ENCODE measurements at regions not wholly inside any gene's neighbourhood (a gene's known extent, or its start where the extent isn't known, plus 50 kb on each side); places are given as distances from the start of the nearest gene placed in this dataset.
A peak's percentile ranks its signal among the peaks of the same experiment; 100 is the strongest.
"Not testable (repeated sequence)": the region's sequence is repeated elsewhere in the genome, so short reads cannot be mapped to it uniquely, and the experiment has no call there.

DNA sequence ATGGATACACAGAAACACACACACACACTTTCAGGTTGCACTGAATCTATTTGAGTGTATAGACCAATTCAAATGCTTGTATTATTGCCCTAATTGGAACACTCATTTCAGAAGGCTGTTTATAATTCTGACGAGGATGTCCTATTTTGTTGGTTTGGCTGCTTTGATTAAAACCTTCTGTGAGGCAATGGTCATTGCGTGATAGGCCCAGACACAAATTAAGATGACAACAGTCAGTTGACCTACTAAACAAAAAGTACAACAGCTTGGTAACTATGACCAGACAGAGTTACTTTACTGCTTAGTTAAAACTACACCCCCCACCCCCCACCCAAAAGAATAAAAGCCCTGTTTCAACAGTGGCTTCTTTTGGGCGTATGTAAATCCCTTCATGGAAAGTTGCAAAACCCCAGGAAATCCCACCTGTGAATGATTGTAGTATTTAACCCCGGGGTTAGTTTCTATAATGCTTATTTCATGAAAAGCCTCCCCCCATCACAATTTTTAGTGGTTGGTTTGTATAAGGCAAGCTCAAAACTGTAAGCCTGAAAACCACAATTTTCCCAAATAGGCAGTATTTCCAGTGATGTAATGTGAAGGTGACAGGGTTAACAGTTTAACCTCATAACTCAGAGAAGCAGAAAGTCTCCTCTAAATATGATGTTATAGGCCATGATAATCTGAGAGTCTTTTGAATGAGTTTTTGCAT is 340.8 kb downstream of the FGF10 start:
- peak; percentile 49 for DNase-seq (ENCODE audit: low spot score)

DNA sequence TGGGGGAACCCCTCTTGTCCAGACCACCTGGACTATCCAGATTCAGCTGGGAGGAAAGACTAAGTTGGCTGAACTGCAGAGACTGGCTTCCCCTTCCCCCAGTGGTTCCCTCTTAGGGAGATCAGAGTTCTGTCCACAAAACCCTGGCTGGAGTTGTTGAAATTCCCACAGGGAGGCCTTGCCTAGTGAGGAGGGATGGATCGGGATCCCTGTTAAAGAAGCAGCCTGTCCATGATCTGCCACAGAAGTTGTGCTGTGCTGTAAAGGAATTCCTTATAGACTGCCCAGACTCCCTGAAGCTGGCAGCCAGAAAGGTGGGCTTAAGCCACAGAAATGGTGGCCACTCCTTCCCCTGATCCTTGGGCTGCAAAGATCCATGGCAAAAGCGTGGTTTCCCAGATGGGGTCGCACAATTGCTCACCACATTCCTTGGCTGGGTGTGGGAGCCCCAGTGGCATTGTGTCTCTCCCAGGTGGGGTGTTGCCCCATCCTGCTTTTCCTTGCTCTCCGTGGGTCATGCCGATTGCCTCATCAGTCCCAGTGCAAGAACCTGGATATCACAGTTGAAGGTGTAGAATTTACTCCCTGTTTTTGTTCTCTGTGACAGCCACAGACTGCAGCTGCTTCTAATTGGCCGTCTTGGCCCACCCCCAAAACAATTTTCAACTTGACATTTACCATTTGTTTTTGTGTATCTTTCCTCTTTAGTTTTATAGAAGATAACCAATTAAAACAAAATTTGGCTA is 342.4 kb downstream of the FGF10 start:
- no peak for DNase-seq (ENCODE audit: low spot score)

DNA sequence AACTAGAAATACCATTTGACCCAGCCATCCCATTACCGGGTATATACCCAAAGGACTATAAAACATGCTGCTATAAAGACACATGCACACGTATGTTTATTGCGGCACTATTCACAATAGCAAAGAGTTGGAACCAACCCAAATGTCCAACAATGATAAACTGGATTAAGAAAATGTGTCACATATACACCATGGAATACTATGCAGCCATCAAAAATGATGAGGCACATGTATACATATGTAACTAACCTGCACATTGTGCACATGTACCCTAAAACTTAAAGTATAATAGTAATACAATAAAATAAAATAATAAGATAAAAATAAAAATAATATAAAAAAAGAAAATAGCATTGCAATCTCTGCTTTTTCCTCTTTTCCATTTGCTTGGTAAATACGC is 344.7 kb downstream of the FGF10 start:
- not testable (repeated sequence) for DNase-seq (ENCODE audit: low spot score)

DNA sequence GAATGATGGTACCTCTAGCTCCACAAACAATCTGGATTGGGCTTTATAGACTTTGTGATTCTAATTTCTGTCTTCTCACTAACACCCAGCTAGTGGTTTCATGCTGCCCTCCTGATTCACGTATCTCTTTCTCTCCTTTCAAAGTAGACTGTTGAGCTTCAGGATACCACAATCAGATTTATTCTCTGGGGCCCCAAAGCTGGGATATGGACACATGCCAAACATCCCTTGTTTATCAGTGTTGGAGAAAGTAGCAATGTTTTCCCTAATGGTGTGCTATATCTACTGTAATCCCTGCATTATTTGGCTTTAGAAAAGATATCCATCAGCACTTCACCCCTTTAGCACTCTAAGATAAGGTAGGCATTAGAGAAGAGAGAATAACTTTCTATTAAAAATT is 361.0 kb downstream of the FGF10 start:
- no peak for DNase-seq (ENCODE audit: low spot score)

DNA sequence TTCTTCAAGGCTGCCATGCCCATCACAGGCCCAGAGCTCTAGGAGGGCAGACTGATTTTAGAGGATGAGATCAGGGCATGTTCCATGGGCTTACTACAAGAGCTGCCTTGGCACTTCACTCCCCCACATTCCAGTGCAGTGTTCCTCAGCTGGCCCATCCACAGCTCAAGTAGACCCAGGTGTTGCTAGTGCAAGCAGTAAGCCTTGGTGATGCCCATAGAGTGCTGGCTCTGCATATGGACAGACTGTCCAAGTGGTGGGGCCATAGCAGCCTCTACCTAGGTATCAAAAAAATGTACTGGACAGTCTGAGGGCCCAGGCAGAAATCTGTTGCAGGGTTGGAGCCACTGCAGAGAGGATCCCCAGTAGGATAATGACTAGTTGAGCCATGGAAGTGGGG is 366.6 kb downstream of the FGF10 start:
- no peak for DNase-seq (ENCODE audit: low spot score)

DNA sequence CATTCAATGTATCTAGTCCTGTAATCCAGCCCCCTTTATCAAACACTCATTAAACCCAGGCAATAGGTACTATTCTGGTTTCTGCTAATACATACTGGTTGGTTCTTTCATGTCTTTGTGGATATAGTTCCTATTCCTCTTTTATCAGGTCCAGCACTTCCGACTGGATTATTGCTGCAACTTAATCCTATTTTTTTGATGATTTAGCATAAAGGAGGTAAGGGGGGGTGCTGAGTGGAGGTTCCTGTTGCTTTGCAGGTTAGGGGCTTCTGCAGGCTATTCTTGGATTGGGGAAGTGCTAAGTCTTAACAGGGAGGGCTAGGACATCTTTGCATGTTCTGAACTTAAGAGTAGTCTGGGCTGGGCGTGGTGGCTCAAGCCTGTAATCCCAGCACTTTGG is 377.7 kb downstream of the FGF10 start:
- DNase-seq (ENCODE audit: low spot score) = no peak

DNA sequence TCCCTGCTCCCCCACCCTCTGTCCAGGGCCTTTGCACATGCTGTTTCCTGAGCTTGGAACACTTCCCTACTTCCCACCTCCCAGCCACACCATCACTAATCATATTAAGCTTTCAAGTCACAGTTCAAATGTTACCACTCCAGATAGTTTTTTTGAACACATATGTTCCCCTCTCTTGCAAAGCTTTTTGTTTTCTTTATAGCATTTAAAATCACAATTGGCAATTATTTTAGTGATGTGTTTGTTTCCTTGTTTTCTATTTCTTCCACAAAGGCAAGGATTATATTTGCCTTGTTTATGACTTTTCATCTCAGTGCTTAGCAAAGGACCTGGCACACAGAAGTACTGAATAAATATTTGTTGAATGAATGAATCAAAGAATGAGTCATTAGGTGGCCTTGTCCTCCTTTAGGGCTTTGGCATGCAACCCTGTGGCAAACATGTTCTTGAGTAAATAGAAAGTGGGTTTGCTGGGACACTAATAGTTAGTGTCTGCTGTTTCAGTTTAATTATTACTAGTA is 386.8 kb downstream of the FGF10 start:
- DNase-seq (ENCODE audit: low spot score) = peak; percentile 47

DNA sequence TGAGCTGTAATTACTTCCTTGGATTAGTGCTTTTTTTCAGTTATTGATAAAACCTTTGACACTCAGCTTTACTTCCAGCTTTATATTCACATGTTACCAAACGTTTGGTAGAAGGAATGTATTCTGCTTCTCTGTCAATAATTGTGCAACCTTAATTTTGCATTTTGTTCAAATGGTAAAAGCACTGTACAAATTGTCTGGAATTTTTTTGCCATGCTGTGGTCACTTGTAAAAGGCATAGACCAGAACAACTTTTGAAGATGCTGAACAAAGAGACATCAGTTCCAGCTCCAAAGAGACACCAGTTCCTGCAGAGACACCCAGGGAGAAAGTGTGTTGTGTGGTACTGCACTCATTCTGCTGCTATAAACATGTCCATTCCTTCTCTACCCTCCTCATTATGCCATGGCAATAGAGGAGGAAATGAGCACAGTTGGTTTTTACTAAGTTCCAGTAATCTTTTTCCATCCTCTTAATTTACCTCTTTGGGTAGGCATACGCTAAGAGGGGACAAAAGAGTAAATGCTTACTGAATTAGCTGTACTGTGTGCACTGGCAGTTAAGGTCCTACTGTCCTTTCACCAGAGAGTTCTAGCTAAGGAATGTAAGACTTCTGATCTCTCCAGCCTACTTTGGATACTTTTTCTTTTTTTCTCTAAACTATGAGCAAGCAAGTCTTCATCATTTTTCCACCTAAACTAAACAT is 387.4 kb downstream of the FGF10 start:
- no peak for DNase-seq (ENCODE audit: low spot score)

DNA sequence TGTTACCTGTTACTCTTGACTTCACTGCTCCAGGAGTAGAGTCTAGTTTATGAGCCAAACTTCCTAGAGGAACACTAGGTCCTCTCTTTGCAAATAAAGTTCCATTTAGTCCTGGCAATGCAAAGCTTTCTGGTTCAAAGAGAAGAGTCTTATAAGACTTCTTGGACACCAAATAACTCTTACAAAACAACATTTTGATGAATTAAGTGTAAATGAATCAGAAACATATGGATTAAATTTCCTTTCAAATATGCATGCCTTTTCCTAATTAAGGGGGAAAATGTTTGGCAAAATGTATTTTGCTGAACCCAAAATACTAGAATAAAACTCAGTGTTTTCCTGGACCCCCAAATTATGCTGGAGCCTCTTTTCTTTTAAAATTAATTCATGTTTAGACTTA is 388.0 kb downstream of the FGF10 start:
- DNase-seq (ENCODE audit: low spot score) = no peak

DNA sequence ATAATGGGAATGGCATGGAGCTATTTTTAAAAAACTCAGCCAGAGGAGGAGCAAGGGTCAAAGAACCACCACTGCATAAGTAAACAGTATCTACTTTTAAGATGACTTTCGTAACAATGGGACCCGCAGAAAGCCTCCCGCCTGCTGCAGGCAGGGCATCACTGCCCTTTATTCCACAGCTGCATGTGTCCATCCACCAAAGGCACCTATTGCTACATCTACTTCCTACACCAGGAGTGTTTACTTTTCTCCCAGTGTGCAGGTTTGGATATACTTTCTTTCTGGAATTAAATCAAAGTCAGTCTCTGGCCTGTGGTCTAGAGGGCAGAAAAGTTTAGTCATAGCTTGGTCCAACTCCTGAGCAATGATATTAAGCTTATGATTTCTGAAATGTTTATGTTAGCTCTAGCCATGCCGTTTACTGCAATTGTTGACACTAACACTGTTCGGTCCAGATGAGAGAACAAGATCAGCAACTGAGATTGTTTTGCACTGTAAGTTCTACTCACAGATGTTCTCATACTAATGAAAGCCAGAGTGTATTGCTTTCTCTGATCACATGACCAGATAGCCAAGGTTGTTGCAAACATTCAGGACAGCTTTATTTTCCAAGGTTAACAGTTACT is 391.5 kb downstream of the FGF10 start:
- no peak for DNase-seq (ENCODE audit: low spot score)

DNA sequence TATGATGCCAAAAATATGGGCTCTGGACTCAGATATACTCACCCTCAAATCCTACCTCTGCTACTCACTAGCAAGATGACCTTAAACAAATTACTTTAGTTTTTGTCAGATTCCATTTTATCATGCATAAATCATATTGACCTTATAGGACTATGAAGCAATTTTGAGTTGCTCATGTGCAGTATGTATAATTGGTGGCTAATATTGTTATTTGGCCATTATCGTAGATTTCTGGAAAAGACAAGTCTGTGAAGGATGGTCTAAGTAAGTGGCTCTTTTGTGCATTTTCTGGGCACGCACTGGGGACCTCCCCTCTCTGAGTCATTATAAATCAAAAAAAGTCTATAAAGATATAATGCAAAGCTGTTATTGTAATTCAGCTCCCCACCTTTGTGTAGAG is 393.0 kb downstream of the FGF10 start:
- no peak for DNase-seq (ENCODE audit: low spot score)

DNA sequence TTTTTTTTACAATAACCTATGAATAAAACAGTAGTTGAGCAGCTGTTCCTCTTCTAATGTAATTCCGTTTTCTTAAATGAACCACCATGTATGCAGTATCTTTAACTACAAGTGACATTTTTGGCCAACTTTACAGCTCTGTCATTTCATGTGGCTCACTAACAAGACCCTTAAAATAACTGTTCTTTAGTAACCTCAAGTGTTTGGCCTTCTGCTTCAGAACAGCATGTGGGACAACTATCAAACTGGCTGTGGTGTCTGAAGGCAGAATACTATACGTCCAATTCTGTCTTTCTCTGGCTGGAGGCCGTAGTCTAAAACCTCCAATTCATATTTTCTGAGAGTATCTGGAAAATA is 391.4 kb downstream of the NNT start:
- DNase-seq (ENCODE audit: low spot score) = no peak

DNA sequence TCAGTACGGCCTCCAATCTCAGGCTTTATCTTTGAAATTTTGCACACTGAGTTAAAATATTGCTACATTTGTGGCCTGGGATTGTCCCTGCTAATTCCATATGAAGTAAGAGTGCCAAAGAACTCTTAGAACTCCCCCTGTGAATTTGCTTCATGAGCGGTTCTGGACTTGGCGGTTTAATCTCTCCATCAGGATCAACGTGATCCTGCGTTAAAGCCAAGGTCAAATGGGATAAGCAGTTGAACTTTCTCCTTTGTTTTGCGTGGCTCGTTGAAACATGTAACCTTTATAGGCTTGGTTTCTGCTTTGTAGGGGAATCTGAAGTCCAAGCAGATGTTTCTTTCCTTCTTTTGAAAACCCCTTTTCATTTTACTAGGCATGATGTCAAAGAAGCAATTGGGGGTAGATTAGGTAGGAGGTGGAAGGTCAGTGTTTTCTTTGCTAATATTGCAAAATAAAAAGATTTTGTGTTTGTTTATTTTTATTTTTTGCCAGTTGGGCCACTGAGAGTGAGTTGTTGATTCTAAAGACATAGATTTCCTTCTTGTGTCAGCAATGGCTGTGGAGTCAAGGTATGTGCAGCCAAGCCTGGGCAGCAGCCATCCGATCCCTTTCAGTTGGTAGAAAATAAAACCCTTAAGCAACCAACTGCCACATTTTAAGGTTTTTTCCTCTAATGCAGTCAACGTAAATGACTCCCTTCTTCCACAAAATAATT is 390.8 kb downstream of the NNT start:
- no peak for DNase-seq (ENCODE audit: low spot score)

DNA sequence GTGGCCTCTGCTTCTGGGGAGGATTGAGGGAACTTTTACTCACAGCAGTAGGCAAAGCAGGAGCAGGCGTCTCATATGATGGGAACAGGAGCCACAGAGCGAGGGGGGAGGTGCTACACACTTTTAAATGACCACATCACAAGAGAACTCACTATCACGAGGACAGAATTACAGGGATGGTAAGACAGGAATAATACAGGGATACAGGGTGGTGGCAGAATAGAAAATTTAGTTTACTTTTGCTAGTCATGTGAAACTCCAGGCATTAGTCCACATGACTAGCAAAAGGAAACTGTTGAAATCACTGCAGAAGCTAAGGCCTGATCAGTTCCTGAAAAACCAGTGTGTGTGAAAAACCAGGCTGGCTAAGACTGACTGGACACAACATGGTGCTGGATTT is 382.4 kb downstream of the NNT start:
- no peak for DNase-seq (ENCODE audit: low spot score)

DNA sequence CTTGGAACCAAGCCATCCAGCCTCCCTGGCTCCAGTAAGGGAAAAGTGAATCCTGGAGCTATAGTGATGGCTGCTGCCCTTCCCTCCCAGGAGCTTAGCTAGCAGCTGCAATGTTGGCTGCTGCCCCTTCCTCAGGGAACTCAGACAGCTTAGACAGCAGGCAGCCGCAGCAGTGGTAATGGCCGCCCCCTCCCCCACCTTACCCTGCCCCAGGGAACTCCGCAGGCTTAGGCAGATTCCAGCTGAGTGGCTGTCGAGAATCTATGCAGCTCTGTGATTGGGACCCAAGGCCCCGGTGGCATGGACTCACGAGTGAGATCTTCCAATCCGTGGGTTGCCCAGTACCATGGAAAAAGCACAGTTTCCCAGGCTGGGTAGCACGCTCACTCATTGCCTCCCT is 378.6 kb downstream of the NNT start:
- DNase-seq (ENCODE audit: low spot score) = no peak

DNA sequence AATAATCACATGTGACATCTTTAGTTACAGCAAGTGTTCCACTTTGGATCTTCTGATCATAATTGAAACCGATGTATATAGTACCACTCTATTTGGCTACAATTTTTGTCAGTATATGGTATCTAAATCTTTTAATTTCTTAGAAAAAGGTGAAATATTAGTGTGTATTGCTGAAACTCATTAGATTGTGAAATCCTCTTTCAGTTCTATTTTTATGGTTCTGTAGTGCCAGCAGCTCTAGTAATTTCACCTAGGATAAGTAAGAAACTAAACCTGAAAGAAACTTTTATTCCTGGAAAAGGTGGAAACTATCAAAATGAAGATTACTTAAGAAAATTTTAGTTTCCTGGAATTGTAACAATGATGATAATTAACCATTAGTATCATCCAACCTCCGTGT is 370.9 kb downstream of the NNT start:
- no peak for DNase-seq (ENCODE audit: low spot score)

DNA sequence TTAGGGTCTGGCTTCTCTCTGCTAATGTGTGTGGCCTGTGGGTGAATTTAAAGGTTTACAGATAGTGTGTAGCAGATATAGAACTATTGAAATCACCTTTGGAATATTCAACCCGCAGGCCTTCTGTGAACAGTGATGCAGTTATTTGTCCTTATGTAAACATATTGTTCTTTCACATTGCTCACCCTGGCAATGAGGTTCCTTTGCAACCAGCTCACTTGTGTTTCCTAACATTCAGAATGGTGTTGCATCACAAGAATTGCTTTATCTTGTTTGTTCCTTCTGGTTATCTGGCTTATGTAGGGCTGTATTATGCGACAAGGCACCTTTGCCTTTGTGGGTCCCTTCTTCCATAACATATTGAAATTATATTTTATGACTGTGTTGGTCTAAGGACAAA is 370.3 kb downstream of the NNT start:
- DNase-seq (ENCODE audit: low spot score) = peak; percentile 28

DNA sequence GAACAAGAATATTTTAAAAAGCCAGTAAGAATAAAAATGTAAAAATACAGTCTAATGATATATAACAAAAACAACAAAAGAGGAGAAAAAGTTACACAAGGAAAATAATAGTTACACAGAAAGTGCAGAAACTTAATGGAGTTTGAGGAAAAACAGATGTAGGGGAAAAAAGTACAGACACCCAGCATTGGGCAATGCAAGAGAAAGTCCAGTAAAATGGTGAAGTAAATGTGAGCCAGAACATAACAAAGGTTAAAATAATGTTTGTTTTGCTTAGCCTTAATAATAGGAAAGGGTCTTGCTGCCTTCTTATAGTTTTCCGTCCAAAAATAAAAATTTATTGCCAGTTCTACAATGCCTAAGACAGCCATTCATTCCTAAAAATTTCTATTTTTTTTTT is 364.2 kb downstream of the NNT start:
- no peak for DNase-seq (ENCODE audit: low spot score)

DNA sequence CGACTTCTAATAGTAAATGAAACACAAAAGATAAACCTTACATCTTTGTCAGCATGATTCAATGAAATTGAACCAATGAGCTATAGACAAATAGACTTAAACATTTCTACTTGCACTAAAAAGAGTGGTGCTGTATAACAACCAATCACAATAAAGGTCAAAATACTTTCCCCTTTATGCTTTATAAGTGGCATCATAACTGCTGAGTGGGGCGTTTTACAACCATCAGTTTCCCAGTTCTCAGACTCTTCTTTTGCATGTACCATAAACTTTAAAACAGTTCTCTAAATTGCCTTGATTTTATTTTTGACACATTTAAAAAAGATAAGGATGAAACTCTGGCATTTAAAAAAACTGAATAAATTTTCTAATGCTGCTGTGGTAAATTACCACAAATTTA is 356.2 kb downstream of the NNT start:
- no peak for DNase-seq (ENCODE audit: low spot score)

DNA sequence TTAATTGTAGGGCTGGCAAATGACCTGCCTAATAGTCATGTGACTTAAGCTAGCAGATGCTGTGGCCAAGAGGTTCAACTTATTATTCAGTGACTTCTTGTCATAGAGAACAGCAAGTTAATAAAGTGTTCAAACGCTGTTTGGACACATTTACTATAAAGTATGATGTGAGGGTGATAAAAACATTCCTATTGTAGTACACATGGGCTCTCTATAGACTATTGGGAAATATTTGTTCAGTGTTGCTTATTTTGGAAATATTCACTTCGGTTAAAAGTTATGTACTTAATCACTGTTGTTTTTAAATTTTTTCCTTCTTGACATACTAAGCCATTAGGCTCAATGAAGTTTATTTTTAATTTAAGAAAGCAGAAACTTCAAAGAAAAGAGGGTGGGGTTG is 345.0 kb downstream of the NNT start:
- DNase-seq (ENCODE audit: low spot score) = peak; percentile 29

DNA sequence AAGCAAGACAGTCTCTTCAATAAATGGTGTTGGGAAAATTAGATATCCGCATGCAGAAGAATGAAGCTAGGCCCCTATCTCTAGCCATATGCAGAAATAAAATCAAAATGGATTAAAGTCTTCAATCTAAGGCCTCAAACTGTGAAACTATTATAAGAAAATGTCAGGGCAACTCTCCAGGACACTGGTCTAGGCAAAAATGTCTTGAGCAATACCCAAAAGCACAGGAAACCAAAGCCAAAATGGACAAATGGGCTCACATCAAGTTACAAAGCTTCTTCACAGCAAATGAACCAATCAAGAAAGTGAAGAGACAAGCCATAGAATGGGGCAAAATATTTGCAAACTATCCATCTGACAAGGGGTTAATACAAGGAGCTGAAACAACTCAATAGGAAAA is 338.8 kb downstream of the NNT start:
- no peak for DNase-seq (ENCODE audit: low spot score)

DNA sequence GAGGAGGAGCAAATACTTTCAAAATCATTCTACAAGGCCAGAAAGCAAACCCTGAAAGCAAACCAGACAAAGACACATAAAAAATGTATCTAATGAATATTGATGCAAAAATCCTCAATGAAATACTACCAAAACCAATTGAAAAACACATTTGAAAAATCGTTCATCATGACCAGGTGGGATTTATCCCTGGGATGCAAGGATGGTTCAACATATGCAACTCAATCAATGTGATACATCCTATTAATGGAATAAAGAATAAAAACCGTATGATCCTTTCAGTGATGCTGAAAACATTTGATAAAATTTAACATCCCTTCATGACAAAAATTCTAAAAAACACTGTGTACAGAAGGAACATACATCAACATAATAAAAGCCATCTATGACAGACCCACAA is 337.6 kb downstream of the NNT start:
- no peak for DNase-seq (ENCODE audit: low spot score)

Measured in AG20443 (cell line).